ENCODE measurements at regions not wholly inside any gene's neighbourhood (a gene's known extent, or its start where the extent isn't known, plus 50 kb on each side); places are given as distances from the start of the nearest gene placed in this dataset.

- TF ChIP-seq, protein P1, sequence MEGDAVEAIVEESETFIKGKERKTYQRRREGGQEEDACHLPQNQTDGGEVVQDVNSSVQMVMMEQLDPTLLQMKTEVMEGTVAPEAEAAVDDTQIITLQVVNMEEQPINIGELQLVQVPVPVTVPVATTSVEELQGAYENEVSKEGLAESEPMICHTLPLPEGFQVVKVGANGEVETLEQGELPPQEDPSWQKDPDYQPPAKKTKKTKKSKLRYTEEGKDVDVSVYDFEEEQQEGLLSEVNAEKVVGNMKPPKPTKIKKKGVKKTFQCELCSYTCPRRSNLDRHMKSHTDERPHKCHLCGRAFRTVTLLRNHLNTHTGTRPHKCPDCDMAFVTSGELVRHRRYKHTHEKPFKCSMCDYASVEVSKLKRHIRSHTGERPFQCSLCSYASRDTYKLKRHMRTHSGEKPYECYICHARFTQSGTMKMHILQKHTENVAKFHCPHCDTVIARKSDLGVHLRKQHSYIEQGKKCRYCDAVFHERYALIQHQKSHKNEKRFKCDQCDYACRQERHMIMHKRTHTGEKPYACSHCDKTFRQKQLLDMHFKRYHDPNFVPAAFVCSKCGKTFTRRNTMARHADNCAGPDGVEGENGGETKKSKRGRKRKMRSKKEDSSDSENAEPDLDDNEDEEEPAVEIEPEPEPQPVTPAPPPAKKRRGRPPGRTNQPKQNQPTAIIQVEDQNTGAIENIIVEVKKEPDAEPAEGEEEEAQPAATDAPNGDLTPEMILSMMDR (IDR thresholded peaks at IDR 0.05) = no peak
- no peak for TF ChIP-seq EZH2 (IDR thresholded peaks at IDR 0.05; ENCODE audit: borderline replicate concordance, insufficient read depth, low read depth, low read length, poor library complexity, severe bottlenecking)
Measured at GRCh38 chr2:200235533-200235932, 71.0 kb upstream of the SPATS2L start.

All from B cell (primary cell).